ENCODE measurements at regions not wholly inside any gene's neighbourhood (a gene's known extent, or its start where the extent isn't known, plus 50 kb on each side); places are given as distances from the start of the nearest gene placed in this dataset.

DNA sequence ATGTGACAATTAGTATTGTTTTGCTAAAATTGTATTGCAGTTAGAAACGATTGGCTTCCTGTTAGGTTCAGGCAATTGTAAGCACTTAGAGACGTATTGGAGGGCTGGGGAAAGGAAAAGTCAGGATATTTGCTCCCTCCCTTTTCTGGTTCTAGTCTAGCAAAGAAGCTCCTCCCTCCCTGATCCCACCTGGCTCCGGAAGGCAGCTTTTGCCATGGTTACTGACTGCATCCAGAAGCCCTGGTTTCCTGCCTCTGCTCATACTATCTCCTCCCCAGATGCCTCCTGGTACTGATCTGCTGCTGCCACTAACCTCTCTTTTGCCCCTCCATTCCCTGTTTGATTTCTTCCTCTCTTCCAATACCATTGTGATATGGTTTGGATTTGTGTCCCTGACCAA lies 275.9 kb downstream of the MREG start:
- TF ChIP-seq EZH2phosphoT487 (IDR thresholded peaks at IDR 0.05; ENCODE audit: borderline replicate concordance), result no peak
- TF ChIP-seq, protein P1, sequence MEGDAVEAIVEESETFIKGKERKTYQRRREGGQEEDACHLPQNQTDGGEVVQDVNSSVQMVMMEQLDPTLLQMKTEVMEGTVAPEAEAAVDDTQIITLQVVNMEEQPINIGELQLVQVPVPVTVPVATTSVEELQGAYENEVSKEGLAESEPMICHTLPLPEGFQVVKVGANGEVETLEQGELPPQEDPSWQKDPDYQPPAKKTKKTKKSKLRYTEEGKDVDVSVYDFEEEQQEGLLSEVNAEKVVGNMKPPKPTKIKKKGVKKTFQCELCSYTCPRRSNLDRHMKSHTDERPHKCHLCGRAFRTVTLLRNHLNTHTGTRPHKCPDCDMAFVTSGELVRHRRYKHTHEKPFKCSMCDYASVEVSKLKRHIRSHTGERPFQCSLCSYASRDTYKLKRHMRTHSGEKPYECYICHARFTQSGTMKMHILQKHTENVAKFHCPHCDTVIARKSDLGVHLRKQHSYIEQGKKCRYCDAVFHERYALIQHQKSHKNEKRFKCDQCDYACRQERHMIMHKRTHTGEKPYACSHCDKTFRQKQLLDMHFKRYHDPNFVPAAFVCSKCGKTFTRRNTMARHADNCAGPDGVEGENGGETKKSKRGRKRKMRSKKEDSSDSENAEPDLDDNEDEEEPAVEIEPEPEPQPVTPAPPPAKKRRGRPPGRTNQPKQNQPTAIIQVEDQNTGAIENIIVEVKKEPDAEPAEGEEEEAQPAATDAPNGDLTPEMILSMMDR (conservative IDR thresholded peaks at IDR 0.05; ENCODE audit: low read length), result no peak
- Histone ChIP-seq H3K9me2 (replicated peaks; ENCODE audit: low read depth, low read length) (no peaks in the 10 kb centered on the region), H3F3A (ENCODE audit: low read depth) (no peaks in the 10 kb centered on the region), H3K4me1 (ENCODE audit: insufficient read depth, low read length, poor library complexity, severe bottlenecking) (no peaks in the 10 kb centered on the region), H3K27me3 (ENCODE audit: insufficient read depth, low read length, poor library complexity, severe bottlenecking) (no peaks in the 10 kb centered on the region), H4K20me1 (ENCODE audit: insufficient read depth, low read length, poor library complexity, severe bottlenecking) (no peaks in the 10 kb centered on the region), H3K9ac (ENCODE audit: low read depth, low read length, poor library complexity, severe bottlenecking) (no peak overlapping the region), H3K4me3 (ENCODE audit: low read length, poor library complexity, severe bottlenecking) (no peak overlapping the region), H3K4me2 (ENCODE audit: low read depth, low read length, poor library complexity, severe bottlenecking) (no peak overlapping the region), H2AFZ (ENCODE audit: low read length) (no peak overlapping the region), H3K9me3 (ENCODE audit: insufficient read depth, low read depth, low read length) (no peaks in the 10 kb centered on the region), H3K79me2 (ENCODE audit: insufficient read depth, low read length) (no peaks in the 10 kb centered on the region), H3K36me3 (ENCODE audit: insufficient read depth, low read length) (no peaks in the 10 kb centered on the region)

DNA sequence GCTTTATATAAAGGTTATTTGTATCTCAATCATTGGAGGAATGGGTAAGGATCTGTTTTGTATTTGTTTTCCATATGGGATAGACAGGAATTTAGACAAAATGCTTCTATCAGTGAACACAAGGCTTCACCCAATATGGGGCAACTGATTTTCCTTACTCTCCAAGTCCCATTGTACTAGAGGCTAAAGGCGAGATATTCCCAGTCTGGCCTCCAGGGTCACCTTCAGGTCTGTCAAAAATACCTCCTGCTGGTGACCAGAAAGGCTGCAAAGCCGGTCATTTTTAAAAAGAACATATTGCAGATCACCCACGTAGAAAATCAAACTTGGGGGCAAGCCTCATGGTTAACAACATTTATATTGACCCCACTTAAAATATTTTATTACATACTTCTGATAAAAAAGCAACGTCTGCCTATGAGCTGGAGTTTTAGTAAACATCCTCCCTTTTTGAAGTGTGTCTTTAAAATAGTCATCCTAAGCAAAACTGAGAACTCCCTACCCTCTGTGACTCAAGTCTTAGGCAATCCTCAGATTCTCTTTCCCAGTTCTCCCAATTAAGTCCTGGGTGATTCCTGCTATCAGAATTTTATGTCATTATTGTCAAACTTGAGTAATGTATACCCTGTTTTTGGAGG lies 276.6 kb downstream of the MREG start:
- no peaks in the 10 kb centered on the region for H3K9me2 ChIP-seq (replicated peaks; ENCODE audit: low read depth, low read length)
- H4K20me1 ChIP-seq (ENCODE audit: insufficient read depth, low read length, poor library complexity, severe bottlenecking), result no peaks in the 10 kb centered on the region
- H3K79me2 ChIP-seq (ENCODE audit: insufficient read depth, low read length), result no peaks in the 10 kb centered on the region
- no peaks in the 10 kb centered on the region for H3K27me3 ChIP-seq (ENCODE audit: insufficient read depth, low read length, poor library complexity, severe bottlenecking)
- no peak overlapping the region for H2AFZ ChIP-seq (ENCODE audit: low read length)
- no peaks in the 10 kb centered on the region for H3F3A ChIP-seq (ENCODE audit: low read depth)
- H3K9me3 ChIP-seq (ENCODE audit: insufficient read depth, low read depth, low read length), result no peaks in the 10 kb centered on the region
- H3K4me1 ChIP-seq (ENCODE audit: insufficient read depth, low read length, poor library complexity, severe bottlenecking), result no peaks in the 10 kb centered on the region
- no peak overlapping the region for H3K4me3 ChIP-seq (ENCODE audit: low read length, poor library complexity, severe bottlenecking)
- no peak overlapping the region for H3K9ac ChIP-seq (ENCODE audit: low read depth, low read length, poor library complexity, severe bottlenecking)
- TF ChIP-seq, protein P1 (conservative IDR thresholded peaks at IDR 0.05; ENCODE audit: low read length), result no peak
- no peak for TF ChIP-seq EZH2phosphoT487 (IDR thresholded peaks at IDR 0.05; ENCODE audit: borderline replicate concordance)
- no peaks in the 10 kb centered on the region for H3K36me3 ChIP-seq (ENCODE audit: insufficient read depth, low read length)
- no peak overlapping the region for H3K4me2 ChIP-seq (ENCODE audit: low read depth, low read length, poor library complexity, severe bottlenecking)

DNA sequence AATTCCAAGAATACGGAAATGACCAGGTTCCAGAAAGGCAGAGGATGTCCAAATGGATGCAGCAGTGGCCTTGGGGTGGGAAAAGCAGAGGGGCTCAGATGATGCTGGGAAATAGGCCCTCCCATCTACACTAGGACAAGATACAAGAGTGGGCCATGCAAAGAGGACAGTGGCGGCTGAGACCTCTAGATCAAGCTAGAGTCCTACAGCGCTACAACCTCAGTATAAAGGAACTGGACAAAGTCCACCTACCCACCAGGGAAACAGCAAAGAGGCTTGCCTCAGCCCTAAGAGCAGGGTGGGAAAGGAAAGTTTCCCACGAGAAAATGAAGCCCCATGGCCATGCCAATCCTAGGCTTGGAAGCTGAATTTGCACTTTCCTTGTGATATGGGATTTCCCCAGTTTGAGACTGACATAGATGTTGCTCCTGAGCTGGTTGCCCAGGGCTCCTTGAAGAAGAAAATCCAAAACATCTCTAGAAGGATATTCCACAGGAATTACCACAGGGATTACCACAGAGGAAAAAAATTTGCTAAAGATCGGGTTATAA lies 282.2 kb downstream of the MREG start:
- Histone ChIP-seq H3K9me2 (replicated peaks; ENCODE audit: low read depth, low read length) (no peaks in the 10 kb centered on the region), H4K20me1 (ENCODE audit: insufficient read depth, low read length, poor library complexity, severe bottlenecking) (no peaks in the 10 kb centered on the region), H3K9me3 (ENCODE audit: insufficient read depth, low read depth, low read length) (no peaks in the 10 kb centered on the region), H3K27me3 (ENCODE audit: insufficient read depth, low read length, poor library complexity, severe bottlenecking) (no peaks in the 10 kb centered on the region), H2AFZ (ENCODE audit: low read length) (no peak overlapping the region), H3K4me2 (ENCODE audit: low read depth, low read length, poor library complexity, severe bottlenecking) (no peak overlapping the region), H3F3A (ENCODE audit: low read depth) (no peaks in the 10 kb centered on the region), H3K4me3 (ENCODE audit: low read length, poor library complexity, severe bottlenecking) (no peak overlapping the region), H3K79me2 (ENCODE audit: insufficient read depth, low read length) (no peaks in the 10 kb centered on the region), H3K4me1 (ENCODE audit: insufficient read depth, low read length, poor library complexity, severe bottlenecking) (no peaks in the 10 kb centered on the region), H3K9ac (ENCODE audit: low read depth, low read length, poor library complexity, severe bottlenecking) (no peak overlapping the region), H3K36me3 (ENCODE audit: insufficient read depth, low read length) (no peaks in the 10 kb centered on the region)
- no peak for TF ChIP-seq EZH2phosphoT487 (IDR thresholded peaks at IDR 0.05; ENCODE audit: borderline replicate concordance)
- TF ChIP-seq, protein P1 (conservative IDR thresholded peaks at IDR 0.05; ENCODE audit: low read length), result no peak
